HG03095 (cell line): ENCODE measurements at regions not wholly inside any gene's neighbourhood (a gene's known extent, or its start where the extent isn't known, plus 50 kb on each side); places are given as distances from the start of the nearest gene placed in this dataset.
"Not testable (repeated sequence)": the region's sequence is repeated elsewhere in the genome, so short reads cannot be mapped to it uniquely, and the experiment has no call there.

Experiments
- ATAC-seq: cut with Tn5 transposase; IDR thresholded peaks from one replicate; pipeline ENCODE4 v1.9.1; 2021; ENCODE audit warnings: moderate library complexity; ENCODE audit not compliant: unreplicated experiment

- ATAC-seq = not testable (repeated sequence)
Measured at GRCh38 chr9:108032079-108032478, 542.5 kb upstream of the KLF4 start.

GRCh38 chr9:108031221-108031620 lies 541.7 kb upstream of the KLF4 start:
- not testable (repeated sequence) for ATAC-seq

GRCh38 chr9:108026718-108027117 lies 537.1 kb upstream of the KLF4 start:
- ATAC-seq = not testable (repeated sequence)

- ATAC-seq = no peak
Measured at GRCh38 chr9:108024604-108025003, 535.0 kb upstream of the KLF4 start.

GRCh38 chr9:108022246-108022935 lies 532.8 kb upstream of the KLF4 start:
- no peak for ATAC-seq

GRCh38 chr9:108021096-108021710 lies 531.6 kb upstream of the KLF4 start:
- no peak for ATAC-seq

GRCh38 chr9:108019821-108020220 lies 530.3 kb upstream of the KLF4 start:
- ATAC-seq = no peak

- no peak for ATAC-seq
Measured at GRCh38 chr9:108017671-108018070, 528.1 kb upstream of the KLF4 start.

- ATAC-seq = no peak
Measured at GRCh38 chr9:108016446-108016845, 526.9 kb upstream of the KLF4 start.

- ATAC-seq = no peak
Measured at GRCh38 chr9:108015690-108016089, 526.1 kb upstream of the KLF4 start.

- no peak for ATAC-seq
Measured at GRCh38 chr9:108014353-108014752, 524.8 kb upstream of the KLF4 start.

- no peak for ATAC-seq
Measured at GRCh38 chr9:108012886-108013665, 523.5 kb upstream of the KLF4 start.

GRCh38 chr9:108012405-108012804 lies 522.8 kb upstream of the KLF4 start:
- no peak for ATAC-seq

GRCh38 chr9:108003526-108003925 lies 514.0 kb upstream of the KLF4 start:
- no peak for ATAC-seq

GRCh38 chr9:108002371-108002956 lies 512.9 kb upstream of the KLF4 start:
- ATAC-seq = no peak

GRCh38 chr9:108001237-108001636 lies 511.7 kb upstream of the KLF4 start:
- ATAC-seq = no peak

GRCh38 chr9:107999890-108000289 lies 510.3 kb upstream of the KLF4 start:
- ATAC-seq = no peak

- ATAC-seq = no peak
Measured at GRCh38 chr9:107999011-107999410, 509.4 kb upstream of the KLF4 start.

- no peak for ATAC-seq
Measured at GRCh38 chr9:107994648-107995047, 505.1 kb upstream of the KLF4 start.

- no peak for ATAC-seq
Measured at GRCh38 chr9:107992271-107992670, 502.7 kb upstream of the KLF4 start.

- ATAC-seq = no peak
Measured at GRCh38 chr9:107991581-107991980, 502.0 kb upstream of the KLF4 start.

GRCh38 chr9:107989544-107989943 lies 500.0 kb upstream of the KLF4 start:
- ATAC-seq = no peak
